K562 (cell line): ENCODE measurements at regions not wholly inside any gene's neighbourhood (a gene's known extent, or its start where the extent isn't known, plus 50 kb on each side); places are given as distances from the start of the nearest gene placed in this dataset.

Source experiments
- ARID3A ChIP-seq: IDR thresholded peaks from 2 replicates; pipeline ENCODE4 v1.6.1; 2012; ENCODE audit warnings: low read depth, low read length, improper control_type of control experiment, borderline replicate concordance
- CTCF ChIP-seq, 3 experiments: IDR thresholded peaks in 2 of 3; conservative IDR thresholded peaks in 1 of 3; 2 replicates each; pipeline ENCODE4 v1.5.1; 2011 to 2012; ENCODE audit warnings: low read length in 3 of 3, mild to moderate bottlenecking in 3 of 3, control low read depth in 2 of 3, improper control_type of control experiment in 1 of 3, inconsistent platforms in 1 of 3, low read depth in 1 of 3, mixed read lengths in 1 of 3, moderate library complexity in 1 of 3; ENCODE audit not compliant: insufficient read depth in 2 of 3
- MGA ChIP-seq: fragments of 450-650 bp; IDR thresholded peaks from 2 replicates; pipeline ENCODE4 v1.6.1; 2016; ENCODE audit warnings: mild to moderate bottlenecking, moderate library complexity
- RAD21 ChIP-seq, 2 experiments: fragments of 250-450 bp in 1 of 2; fragments of 450-650 bp in 1 of 2; sonication (Bioruptor Pico) in 1 of 2; formaldehyde crosslinking in 1 of 2; IDR thresholded peaks in 1 of 2; conservative IDR thresholded peaks in 1 of 2; 2 replicates each; pipeline versions ENCODE4 v1.4.0 to v1.8.0; 2020 to 2022; ENCODE audit warnings: mild to moderate bottlenecking in 2 of 2, moderate library complexity in 1 of 2
- RFX5 ChIP-seq: IDR thresholded peaks from 2 replicates; pipeline ENCODE4 v1.6.1; 2011; ENCODE audit warnings: low read depth, mild to moderate bottlenecking, improper control_type of control experiment, low read length
- SMC3 ChIP-seq: conservative IDR thresholded peaks from 2 replicates; pipeline ENCODE4 v1.6.1; 2011; ENCODE audit warnings: low read depth, low read length, improper control_type of control experiment; ENCODE audit not compliant: insufficient read depth
- SP1 ChIP-seq: sonication (generic); formaldehyde crosslinking; IDR thresholded peaks from 2 replicates; pipeline ENCODE4 v1.8.1; 2022; ENCODE audit warnings: mild to moderate bottlenecking, missing genetic modification reagents

GRCh38 chr4:67393699-67394281, 151.5 kb downstream of the CENPC start (continued):
- TF ChIP-seq MGA (no peak), SMC3 (0 out of 2 replicates have a peak, but pooled peaks have one; percentile 24), SP1 (no peak), ARID3A (peak; percentile 82; the same call in 1 of the 2 replicates), CTCF (IDR thresholded peaks at IDR 0.05 in 2 of 3, conservative IDR thresholded peaks at IDR 0.05 in 1 of 3; ENCODE audit: insufficient read depth in 2 of 3, low read depth in 1 of 3, low read length in 3 of 3) (peak; percentile 33 to 59 (median 40); a peak in 4 of 6 replicates), RFX5 (0 out of 2 replicates have a peak, but pooled peaks have one; percentile 33), RAD21 (CRISPR knock-in tag; conservative IDR thresholded peaks at IDR 0.05 in 1 of 2, IDR thresholded peaks at IDR 0.05 in 1 of 2) (peak; percentile 44 to 57; a peak in 3 of 4 replicates)
